ENCODE measurements at regions not wholly inside any gene's neighbourhood (a gene's known extent, or its start where the extent isn't known, plus 50 kb on each side); places are given as distances from the start of the nearest gene placed in this dataset.

- H3K4me1 Mint-ChIP-seq, result no peaks in the 10 kb centered on the region
- no peaks in the 10 kb centered on the region for H3K36me3 Mint-ChIP-seq
- H3K9me3 Mint-ChIP-seq, result no peaks in the 10 kb centered on the region
- no peaks in the 10 kb centered on the region for H3K27me3 Mint-ChIP-seq (ENCODE audit: low read depth)
- H3K4me3 Mint-ChIP-seq, result no peak overlapping the region
- no peak overlapping the region for H3K27ac Mint-ChIP-seq
- no peak for TF ChIP-seq IRF1 (CRISPR knock-in tag; IDR thresholded peaks at IDR 0.05)
- TF ChIP-seq USF2 (CRISPR knock-in tag; IDR thresholded peaks at IDR 0.05), result no peak
- TF ChIP-seq STAT6 (CRISPR knock-in tag; conservative IDR thresholded peaks at IDR 0.05; ENCODE audit: low read depth), result no peak
- no peak for TF ChIP-seq GTF2I (CRISPR knock-in tag; conservative IDR thresholded peaks at IDR 0.05)
- no peak for TF ChIP-seq ZNF263 (CRISPR knock-in tag; IDR thresholded peaks at IDR 0.05; ENCODE audit: low read depth)
- no peak for TF ChIP-seq ZNF138 (CRISPR knock-in tag; conservative IDR thresholded peaks at IDR 0.05)
- TF ChIP-seq CREB1 (CRISPR knock-in tag; IDR thresholded peaks at IDR 0.05), result no peak
- TF ChIP-seq USF1 (CRISPR knock-in tag; IDR thresholded peaks at IDR 0.05), result no peak
- TF ChIP-seq NR3C1 (CRISPR knock-in tag; conservative IDR thresholded peaks at IDR 0.05; ENCODE audit: low read depth), result no peak
- TF ChIP-seq ZNF396 (CRISPR knock-in tag; IDR thresholded peaks at IDR 0.05; ENCODE audit: borderline replicate concordance), result no peak
- ATAC-seq (no peak), DNase-seq (ENCODE audit: low spot score) (no peak)
- ChIA-PET CTCF (no interaction called here), POLR2A (no interaction called here)
Measured at GRCh38 chr2:195395362-195395761, 261.7 kb upstream of the SLC39A10 start.

- TF ChIP-seq PREB (CRISPR knock-in tag; IDR thresholded peaks at IDR 0.05; ENCODE audit: borderline replicate concordance), result no peak
- Mint-ChIP-seq H3K27me3 (ENCODE audit: low read depth) (no peaks in the 10 kb centered on the region), H3K4me3 (no peak overlapping the region), H3K36me3 (0 out of 2 replicates have a peak, but pooled peaks cover under 1% of the 10 kb centered on the region), H3K9me3 (peaks cover 2% of the 10 kb centered on the region), H3K4me1 (no peaks in the 10 kb centered on the region), H3K27ac (no peak overlapping the region)
- ChIA-PET POLR2A (no interaction called here), CTCF (interaction anchor here (0.7 kb wide), 1 partner anchor 976 kb away, joined by 3 read pairs; no protein-coding TSS in a partner anchor)
- DNase-seq (ENCODE audit: low spot score) (no peak), ATAC-seq (no peak)
Measured at GRCh38 chr2:195392446-195393336, 264.3 kb upstream of the SLC39A10 start.

- POLR2A ChIA-PET, result no interaction called here
- H3K36me3 Mint-ChIP-seq, result peaks cover 4% of the 10 kb centered on the region; the same call in 1 of the 2 replicates
- peaks cover 6% of the 10 kb centered on the region for H3K9me3 Mint-ChIP-seq
- no peak for TF ChIP-seq SMAD4 (CRISPR knock-in tag; IDR thresholded peaks at IDR 0.05)
- no peak for TF ChIP-seq ZNF671 (CRISPR knock-in tag; IDR thresholded peaks at IDR 0.05)
- no peak for TF ChIP-seq TCF7 (CRISPR knock-in tag; IDR thresholded peaks at IDR 0.05; ENCODE audit: low read depth)
- TF ChIP-seq IRF2 (CRISPR knock-in tag; IDR thresholded peaks at IDR 0.05; ENCODE audit: borderline replicate concordance, low read depth), result no peak
- CTCF ChIA-PET, result no interaction called here
- ATAC-seq (no peak), DNase-seq (ENCODE audit: low spot score) (no peak)
- H3K4me3 Mint-ChIP-seq, result no peak overlapping the region
- H3K27me3 Mint-ChIP-seq (ENCODE audit: low read depth), result no peaks in the 10 kb centered on the region
- H3K4me1 Mint-ChIP-seq, result no peaks in the 10 kb centered on the region
- no peak overlapping the region for H3K27ac Mint-ChIP-seq
Measured at GRCh38 chr2:195390686-195391321, 266.2 kb upstream of the SLC39A10 start.

Measured in WTC11 (cell line).